ENCODE measurements at regions not wholly inside any gene's neighbourhood (a gene's known extent, or its start where the extent isn't known, plus 50 kb on each side); places are given as distances from the start of the nearest gene placed in this dataset.

DNA sequence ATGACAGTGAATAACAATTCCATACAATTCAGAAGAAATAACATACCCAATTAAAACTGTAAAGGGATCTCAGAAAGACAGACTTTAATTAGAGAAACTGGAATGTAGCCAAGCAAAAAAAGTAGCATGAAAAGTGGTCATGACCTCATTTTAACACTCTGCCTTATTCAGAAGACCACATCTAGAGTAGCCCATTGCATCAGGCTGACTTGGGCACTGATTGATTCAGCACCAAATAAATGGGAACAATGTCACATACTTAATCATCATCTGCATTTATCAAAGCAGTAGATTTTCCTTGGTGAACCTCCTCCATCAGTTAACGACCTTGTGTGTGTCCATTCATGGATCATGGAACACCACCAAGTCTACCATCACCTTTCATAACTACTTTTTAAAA, 992.1 kb downstream of the NR2F1-AS1 start:
- TF ChIP-seq, protein P1, sequence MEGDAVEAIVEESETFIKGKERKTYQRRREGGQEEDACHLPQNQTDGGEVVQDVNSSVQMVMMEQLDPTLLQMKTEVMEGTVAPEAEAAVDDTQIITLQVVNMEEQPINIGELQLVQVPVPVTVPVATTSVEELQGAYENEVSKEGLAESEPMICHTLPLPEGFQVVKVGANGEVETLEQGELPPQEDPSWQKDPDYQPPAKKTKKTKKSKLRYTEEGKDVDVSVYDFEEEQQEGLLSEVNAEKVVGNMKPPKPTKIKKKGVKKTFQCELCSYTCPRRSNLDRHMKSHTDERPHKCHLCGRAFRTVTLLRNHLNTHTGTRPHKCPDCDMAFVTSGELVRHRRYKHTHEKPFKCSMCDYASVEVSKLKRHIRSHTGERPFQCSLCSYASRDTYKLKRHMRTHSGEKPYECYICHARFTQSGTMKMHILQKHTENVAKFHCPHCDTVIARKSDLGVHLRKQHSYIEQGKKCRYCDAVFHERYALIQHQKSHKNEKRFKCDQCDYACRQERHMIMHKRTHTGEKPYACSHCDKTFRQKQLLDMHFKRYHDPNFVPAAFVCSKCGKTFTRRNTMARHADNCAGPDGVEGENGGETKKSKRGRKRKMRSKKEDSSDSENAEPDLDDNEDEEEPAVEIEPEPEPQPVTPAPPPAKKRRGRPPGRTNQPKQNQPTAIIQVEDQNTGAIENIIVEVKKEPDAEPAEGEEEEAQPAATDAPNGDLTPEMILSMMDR (IDR thresholded peaks at IDR 0.05; ENCODE audit: poor library complexity, severe bottlenecking): no peak
- TF ChIP-seq MXI1 (conservative IDR thresholded peaks at IDR 0.05; ENCODE audit: poor library complexity, severe bottlenecking) (no peak), SMC3 (conservative IDR thresholded peaks at IDR 0.05; ENCODE audit: poor library complexity) (no peak), EP300 (conservative IDR thresholded peaks at IDR 0.05; ENCODE audit: poor library complexity, severe bottlenecking) (no peak), EZH2 (IDR thresholded peaks at IDR 0.05; ENCODE audit: borderline replicate concordance, insufficient read depth, low read length, poor library complexity, severe bottlenecking) (no peak), TAF1 (IDR thresholded peaks at IDR 0.05; ENCODE audit: low read depth) (no peak), RAD21 (conservative IDR thresholded peaks at IDR 0.05) (no peak)
- TF ChIP-seq, protein P2, sequence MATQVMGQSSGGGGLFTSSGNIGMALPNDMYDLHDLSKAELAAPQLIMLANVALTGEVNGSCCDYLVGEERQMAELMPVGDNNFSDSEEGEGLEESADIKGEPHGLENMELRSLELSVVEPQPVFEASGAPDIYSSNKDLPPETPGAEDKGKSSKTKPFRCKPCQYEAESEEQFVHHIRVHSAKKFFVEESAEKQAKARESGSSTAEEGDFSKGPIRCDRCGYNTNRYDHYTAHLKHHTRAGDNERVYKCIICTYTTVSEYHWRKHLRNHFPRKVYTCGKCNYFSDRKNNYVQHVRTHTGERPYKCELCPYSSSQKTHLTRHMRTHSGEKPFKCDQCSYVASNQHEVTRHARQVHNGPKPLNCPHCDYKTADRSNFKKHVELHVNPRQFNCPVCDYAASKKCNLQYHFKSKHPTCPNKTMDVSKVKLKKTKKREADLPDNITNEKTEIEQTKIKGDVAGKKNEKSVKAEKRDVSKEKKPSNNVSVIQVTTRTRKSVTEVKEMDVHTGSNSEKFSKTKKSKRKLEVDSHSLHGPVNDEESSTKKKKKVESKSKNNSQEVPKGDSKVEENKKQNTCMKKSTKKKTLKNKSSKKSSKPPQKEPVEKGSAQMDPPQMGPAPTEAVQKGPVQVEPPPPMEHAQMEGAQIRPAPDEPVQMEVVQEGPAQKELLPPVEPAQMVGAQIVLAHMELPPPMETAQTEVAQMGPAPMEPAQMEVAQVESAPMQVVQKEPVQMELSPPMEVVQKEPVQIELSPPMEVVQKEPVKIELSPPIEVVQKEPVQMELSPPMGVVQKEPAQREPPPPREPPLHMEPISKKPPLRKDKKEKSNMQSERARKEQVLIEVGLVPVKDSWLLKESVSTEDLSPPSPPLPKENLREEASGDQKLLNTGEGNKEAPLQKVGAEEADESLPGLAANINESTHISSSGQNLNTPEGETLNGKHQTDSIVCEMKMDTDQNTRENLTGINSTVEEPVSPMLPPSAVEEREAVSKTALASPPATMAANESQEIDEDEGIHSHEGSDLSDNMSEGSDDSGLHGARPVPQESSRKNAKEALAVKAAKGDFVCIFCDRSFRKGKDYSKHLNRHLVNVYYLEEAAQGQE (IDR thresholded peaks at IDR 0.05; ENCODE audit: borderline replicate concordance): no peak
